Thoracic aorta (tissue), 2 donors: ENCODE measurements at regions not wholly inside any gene's neighbourhood (a gene's known extent, or its start where the extent isn't known, plus 50 kb on each side); places are given as distances from the start of the nearest gene placed in this dataset.

Source experiments
- ATAC-seq: fragments of 150-250 bp; one replicate; pipeline ENCODE4 v1.8.0; 2017; ENCODE audit warnings: low read depth; ENCODE audit not compliant: insufficient number of reproducible peaks, low FRiP score
- DNase-seq: peaks from one replicate; pipeline ENCODE4 v3.0.0-alpha.2; 2020; ENCODE audit warnings: low spot score
- H3K27ac ChIP-seq, 2 donors: fragments of 200-600 bp; sonication (generic); 1 replicate in 1 of 2; 2 replicates in 1 of 2; pipeline ENCODE4 v1.5.1; 2016; ENCODE audit warnings: mild to moderate bottlenecking in 2 of 2, moderate library complexity in 2 of 2
- H3K27me3 ChIP-seq: fragments of 200-600 bp; sonication (generic); replicated peaks from 2 replicates; pipeline ENCODE4 v1.6.0; 2016; ENCODE audit warnings: mild to moderate bottlenecking; ENCODE audit not compliant: insufficient read depth
- H3K36me3 ChIP-seq: fragments of 200-600 bp; sonication (generic); one replicate; pipeline ENCODE4 v1.5.1; 2016
- H3K4me1 ChIP-seq, 2 donors: fragments of 200-600 bp; sonication (generic); 1 replicate in 1 of 2; 2 replicates in 1 of 2; pipeline versions ENCODE4 v1.5.1 to v1.6.0; 2016; ENCODE audit warnings: low read depth in 2 of 2, mild to moderate bottlenecking in 1 of 2; ENCODE audit not compliant: control insufficient read depth in 1 of 2
- H3K4me3 ChIP-seq: fragments of 200-600 bp; sonication (generic); 2 replicates; pipeline ENCODE4 v1.5.1; 2016; ENCODE audit warnings: mild to moderate bottlenecking
- H3K9me3 ChIP-seq: fragments of 200-600 bp; sonication (generic); 2 replicates; pipeline ENCODE4 v1.5.1; 2016
- CTCF ChIP-seq: fragments of 200-600 bp; sonication (generic); IDR thresholded peaks from one replicate; pipeline ENCODE4 v1.5.1; 2019; ENCODE audit warnings: antibody characterized with exemption

GRCh38 chr21:15242906-15243305 lies 178.1 kb upstream of the NRIP1 start:
- no peak overlapping the region for H3K4me3 ChIP-seq
- ATAC-seq: no peak
- DNase-seq: no peak
- H3K4me1 ChIP-seq: no peaks in the 10 kb centered on the region
- no peak for TF ChIP-seq CTCF
- no peaks in the 10 kb centered on the region for H3K36me3 ChIP-seq
- no peak overlapping the region for H3K27ac ChIP-seq
- H3K27me3 ChIP-seq: no peaks in the 10 kb centered on the region
- no peaks in the 10 kb centered on the region for H3K9me3 ChIP-seq

- DNase-seq (no peak), ATAC-seq (no peak)
- Histone ChIP-seq H3K9me3 (no peaks in the 10 kb centered on the region), H3K27ac (no peak overlapping the region), H3K4me1 (no peaks in the 10 kb centered on the region), H3K4me3 (no peak overlapping the region), H3K27me3 (no peaks in the 10 kb centered on the region), H3K36me3 (no peaks in the 10 kb centered on the region)
- TF ChIP-seq CTCF: no peak
Observed at GRCh38 chr21:15243406-15243805, 178.6 kb upstream of the NRIP1 start.

- no peaks in the 10 kb centered on the region for H3K9me3 ChIP-seq
- no peak overlapping the region for H3K4me3 ChIP-seq
- no peak for TF ChIP-seq CTCF
- H3K27me3 ChIP-seq: no peaks in the 10 kb centered on the region
- ATAC-seq: no peak
- DNase-seq: no peak
- no peak overlapping the region for H3K27ac ChIP-seq
- no peaks in the 10 kb centered on the region for H3K4me1 ChIP-seq
- H3K36me3 ChIP-seq: no peaks in the 10 kb centered on the region
Observed at GRCh38 chr21:15247613-15248012, 182.8 kb upstream of the NRIP1 start.

- no peaks in the 10 kb centered on the region for H3K27me3 ChIP-seq
Observed at GRCh38 chr21:15249285-15249993, 184.6 kb upstream of the NRIP1 start.

GRCh38 chr21:15250384-15250783 lies 185.6 kb upstream of the NRIP1 start:
- no peak for TF ChIP-seq CTCF
- H3K27me3 ChIP-seq: no peaks in the 10 kb centered on the region
- H3K27ac ChIP-seq: no peak overlapping the region
- no peak for DNase-seq
- H3K4me3 ChIP-seq: no peak overlapping the region
- H3K9me3 ChIP-seq: no peaks in the 10 kb centered on the region
- no peaks in the 10 kb centered on the region for H3K36me3 ChIP-seq
- H3K4me1 ChIP-seq: no peaks in the 10 kb centered on the region
- no peak for ATAC-seq

More at GRCh38 chr21:15249285-15249993, 184.6 kb upstream of the NRIP1 start:
- no peak for TF ChIP-seq CTCF
- H3K4me1 ChIP-seq: no peaks in the 10 kb centered on the region
- no peak for DNase-seq
- H3K36me3 ChIP-seq: no peaks in the 10 kb centered on the region
- H3K27ac ChIP-seq: no peak overlapping the region
- H3K9me3 ChIP-seq: no peaks in the 10 kb centered on the region
- no peak for ATAC-seq
- H3K4me3 ChIP-seq: no peak overlapping the region
